ENCODE measurements at regions not wholly inside any gene's neighbourhood (a gene's known extent, or its start where the extent isn't known, plus 50 kb on each side); places are given as distances from the start of the nearest gene placed in this dataset.

GRCh38 chr11:104338186-104338585 lies 174.2 kb upstream of the PDGFD start:
- ATAC-seq: no peak
- Histone ChIP-seq H3K79me2 (ENCODE audit: low read length) (no peaks in the 10 kb centered on the region), H3K4me2 (ENCODE audit: low read length) (no peak overlapping the region), H3K9me2 (replicated peaks; ENCODE audit: low read length) (no peaks in the 10 kb centered on the region), H3K4me1 (ENCODE audit: insufficient read depth, low read length) (no peaks in the 10 kb centered on the region), H3K9me3 (ENCODE audit: low read length) (no peaks in the 10 kb centered on the region), H3K27ac (ENCODE audit: low read length) (no peak overlapping the region), H3K9ac (ENCODE audit: low read length) (no peak overlapping the region), H4K20me1 (ENCODE audit: low read length) (no peaks in the 10 kb centered on the region), H3K36me3 (ENCODE audit: low read depth, low read length) (no peaks in the 10 kb centered on the region), H3K27me3 (ENCODE audit: low read length) (no peaks in the 10 kb centered on the region), H3K4me3 (ENCODE audit: low read length) (no peak overlapping the region), H2AFZ (ENCODE audit: low read length) (no peak overlapping the region), H3F3A (ENCODE audit: low read length, unreplicated experiment) (no peaks in the 10 kb centered on the region)
- CTCF ChIA-PET: no interaction called here
- TF ChIP-seq EZH2phosphoT487 (IDR thresholded peaks at IDR 0.05; ENCODE audit: borderline replicate concordance, low read length) (no peak), CTCF (conservative IDR thresholded peaks at IDR 0.05; ENCODE audit: low read depth, low read length) (no peak), EZH2 (IDR thresholded peaks at IDR 0.05; ENCODE audit: low read length, unreplicated experiment) (no peak)
- no peak for DNase-seq
- BruUV-seq (replicated peaks): no TSS peak
- intact Hi-C loops (cut with micrococcal nuclease): no loop called here
- POLR2A ChIA-PET (ENCODE audit: unreplicated experiment): no interaction called here

GRCh38 chr11:104337273-104337672 lies 173.3 kb upstream of the PDGFD start:
- Histone ChIP-seq H3K36me3 (ENCODE audit: low read depth, low read length) (no peaks in the 10 kb centered on the region), H3K9me3 (ENCODE audit: low read length) (no peaks in the 10 kb centered on the region), H3K9me2 (replicated peaks; ENCODE audit: low read length) (no peaks in the 10 kb centered on the region), H4K20me1 (ENCODE audit: low read length) (no peaks in the 10 kb centered on the region), H3K4me1 (ENCODE audit: insufficient read depth, low read length) (no peaks in the 10 kb centered on the region), H2AFZ (ENCODE audit: low read length) (no peak overlapping the region), H3F3A (ENCODE audit: low read length, unreplicated experiment) (no peaks in the 10 kb centered on the region), H3K4me2 (ENCODE audit: low read length) (no peak overlapping the region), H3K4me3 (ENCODE audit: low read length) (no peak overlapping the region), H3K27ac (ENCODE audit: low read length) (no peak overlapping the region), H3K27me3 (ENCODE audit: low read length) (no peaks in the 10 kb centered on the region), H3K9ac (ENCODE audit: low read length) (no peak overlapping the region), H3K79me2 (ENCODE audit: low read length) (no peaks in the 10 kb centered on the region)
- TF ChIP-seq CTCF (conservative IDR thresholded peaks at IDR 0.05; ENCODE audit: low read depth, low read length) (no peak), EZH2 (IDR thresholded peaks at IDR 0.05; ENCODE audit: low read length, unreplicated experiment) (no peak), EZH2phosphoT487 (IDR thresholded peaks at IDR 0.05; ENCODE audit: borderline replicate concordance, low read length) (no peak)
- CTCF ChIA-PET: no interaction called here
- no TSS peak for BruUV-seq (replicated peaks)
- ATAC-seq (no peak), DNase-seq (no peak)
- intact Hi-C loops (cut with micrococcal nuclease): no loop called here
- POLR2A ChIA-PET (ENCODE audit: unreplicated experiment): interaction anchor here (0.7 kb wide), 1 partner anchor 382 kb away, joined by 3 read pairs; no protein-coding TSS in a partner anchor

- DNase-seq: peak; percentile 39
- no TSS peak for BruUV-seq (replicated peaks)
- CTCF ChIA-PET: no interaction called here
These were observed 170.0 kb upstream of the PDGFD start for GRCh38 chr11:104333977-104334376.

More at GRCh38 chr11:104333977-104334376, 170.0 kb upstream of the PDGFD start:
- Histone ChIP-seq H2AFZ (ENCODE audit: low read length) (no peak overlapping the region), H4K20me1 (ENCODE audit: low read length) (no peaks in the 10 kb centered on the region), H3K4me3 (ENCODE audit: low read length) (no peak overlapping the region), H3K4me1 (ENCODE audit: insufficient read depth, low read length) (no peaks in the 10 kb centered on the region), H3K36me3 (ENCODE audit: low read depth, low read length) (no peaks in the 10 kb centered on the region), H3K4me2 (ENCODE audit: low read length) (no peak overlapping the region), H3K79me2 (ENCODE audit: low read length) (no peaks in the 10 kb centered on the region), H3K9me2 (replicated peaks; ENCODE audit: low read length) (no peaks in the 10 kb centered on the region), H3K9me3 (ENCODE audit: low read length) (no peaks in the 10 kb centered on the region), H3F3A (ENCODE audit: low read length, unreplicated experiment) (no peaks in the 10 kb centered on the region), H3K27me3 (ENCODE audit: low read length) (no peaks in the 10 kb centered on the region), H3K9ac (ENCODE audit: low read length) (no peak overlapping the region), H3K27ac (ENCODE audit: low read length) (no peak overlapping the region)
- no peak for TF ChIP-seq EZH2 (IDR thresholded peaks at IDR 0.05; ENCODE audit: low read length, unreplicated experiment)
- no peak for TF ChIP-seq EZH2phosphoT487 (IDR thresholded peaks at IDR 0.05; ENCODE audit: borderline replicate concordance, low read length)
- peak; percentile 71 for TF ChIP-seq CTCF (conservative IDR thresholded peaks at IDR 0.05; ENCODE audit: low read depth, low read length)
- POLR2A ChIA-PET (ENCODE audit: unreplicated experiment): no interaction called here
- ATAC-seq: no peak
- intact Hi-C loops (cut with micrococcal nuclease): no loop called here

All from PC-3 (cell line).